ENCODE measurements at regions not wholly inside any gene's neighbourhood (a gene's known extent, or its start where the extent isn't known, plus 50 kb on each side); places are given as distances from the start of the nearest gene placed in this dataset.

GRCh38 chr5:68367717-68368116 lies 152.2 kb downstream of the PIK3R1 start:
- H3K9me2 ChIP-seq = no peaks in the 10 kb centered on the region
- no peak overlapping the region for H2AFZ ChIP-seq (ENCODE audit: low read depth)
- TF ChIP-seq GABPA (IDR thresholded peaks at IDR 0.05; ENCODE audit: low read depth) (no peak), RAD21 (IDR thresholded peaks at IDR 0.05; ENCODE audit: low read length) (no peak), REST (IDR thresholded peaks at IDR 0.05; ENCODE audit: low read depth, low read length) (no peak), IRF3 (IDR thresholded peaks at IDR 0.05; ENCODE audit: low read depth, low read length) (no peak), JUND (IDR thresholded peaks at IDR 0.05) (no peak), TAF1 (IDR thresholded peaks at IDR 0.05; ENCODE audit: borderline replicate concordance, low read depth, low read length) (no peak), USF1 (IDR thresholded peaks at IDR 0.05; ENCODE audit: borderline replicate concordance, low read depth) (no peak)
- H3K36me3 ChIP-seq (replicated peaks in 1 of 2; ENCODE audit: control insufficient read depth in 1 of 2, insufficient read depth in 2 of 2, low read length in 1 of 2) = no peaks in the 10 kb centered on the region
- H3K4me1 ChIP-seq (ENCODE audit: control insufficient read depth in 1 of 2, insufficient read depth in 2 of 2, low read depth in 1 of 2, low read length in 1 of 2) = peaks cover 0 to 3% of the 10 kb centered on the region in 2 experiments; a peak in 1 of 4 replicates
- no peaks in the 10 kb centered on the region for H4K20me1 ChIP-seq (ENCODE audit: insufficient read depth)
- no peak overlapping the region for H3K4me2 ChIP-seq
- ChIA-PET CTCF (no interaction called here), POLR2A (no interaction called here)
- no peaks in the 10 kb centered on the region for H3K79me2 ChIP-seq (ENCODE audit: insufficient read depth)
- no peaks in the 10 kb centered on the region for H3K9me3 ChIP-seq
- no peak overlapping the region for H3K9ac ChIP-seq
- H3K27ac ChIP-seq (ENCODE audit: low read depth in 2 of 2, low read length in 1 of 2) = no peak overlapping the region; a peak in 1 of 4 replicates
- no peaks in the 10 kb centered on the region for H3F3A ChIP-seq (replicated peaks; ENCODE audit: insufficient read depth)
- H3K27me3 ChIP-seq (ENCODE audit: insufficient read depth) = no peaks in the 10 kb centered on the region
- WGBS (ENCODE audit: low lambda C conversion rate) = 64% methylated on average over 4 of the region's 4 CpGs
- DNase-seq = no peak
- H3K4me3 ChIP-seq (ENCODE audit: low read depth in 2 of 2, low read length in 1 of 2) = no peak overlapping the region

- DNase-seq = no peak
- ChIA-PET POLR2A (no interaction called here), CTCF (no interaction called here)
- no peak overlapping the region for H3K27ac ChIP-seq (ENCODE audit: low read depth in 2 of 2, low read length in 1 of 2)
- H3F3A ChIP-seq (replicated peaks; ENCODE audit: insufficient read depth) = no peaks in the 10 kb centered on the region
- H3K4me3 ChIP-seq (ENCODE audit: low read depth in 2 of 2, low read length in 1 of 2) = no peak overlapping the region
- H3K4me2 ChIP-seq = no peak overlapping the region
- H3K79me2 ChIP-seq (ENCODE audit: insufficient read depth) = no peaks in the 10 kb centered on the region
- WGBS (ENCODE audit: low lambda C conversion rate) = 56% methylated on average over 5 of the region's 5 CpGs
- H4K20me1 ChIP-seq (ENCODE audit: insufficient read depth) = no peaks in the 10 kb centered on the region
- no peaks in the 10 kb centered on the region for H3K9me2 ChIP-seq
- H2AFZ ChIP-seq (ENCODE audit: low read depth) = no peak overlapping the region
- no peaks in the 10 kb centered on the region for H3K27me3 ChIP-seq (ENCODE audit: insufficient read depth)
- H3K9ac ChIP-seq = no peak overlapping the region
- no peaks in the 10 kb centered on the region for H3K36me3 ChIP-seq (replicated peaks in 1 of 2; ENCODE audit: control insufficient read depth in 1 of 2, insufficient read depth in 2 of 2, low read length in 1 of 2)
- no peaks in the 10 kb centered on the region for H3K9me3 ChIP-seq
- H3K4me1 ChIP-seq (ENCODE audit: control insufficient read depth in 1 of 2, insufficient read depth in 2 of 2, low read depth in 1 of 2, low read length in 1 of 2) = peaks cover 0 to 3% of the 10 kb centered on the region in 2 experiments; a peak in 1 of 4 replicates
- TF ChIP-seq GABPA (IDR thresholded peaks at IDR 0.05; ENCODE audit: low read depth) = no peak
- no peak for TF ChIP-seq NFIC (IDR thresholded peaks at IDR 0.05; ENCODE audit: borderline replicate concordance)
- TF ChIP-seq MEF2A (IDR thresholded peaks at IDR 0.05; ENCODE audit: borderline replicate concordance, low read depth) = no peak
- no peak for TF ChIP-seq SMC3 (IDR thresholded peaks at IDR 0.05; ENCODE audit: low read depth, low read length)
- TF ChIP-seq MXI1 (IDR thresholded peaks at IDR 0.05; ENCODE audit: low read depth, low read length) = no peak
- no peak for TF ChIP-seq EP300 (IDR thresholded peaks at IDR 0.05; ENCODE audit: borderline replicate concordance in 1 of 2, low read depth in 1 of 2, low read length in 1 of 2)
- no peak for TF ChIP-seq NRF1 (IDR thresholded peaks at IDR 0.05; ENCODE audit: low read depth, low read length)
- no peak for TF ChIP-seq FOXJ3 (CRISPR knock-in tag; IDR thresholded peaks at IDR 0.05)
- no peak for TF ChIP-seq ZBTB33 (IDR thresholded peaks at IDR 0.05; ENCODE audit: borderline replicate concordance, low read depth)
- no peak for TF ChIP-seq JUND (IDR thresholded peaks at IDR 0.05)
- TF ChIP-seq SIN3A (IDR thresholded peaks at IDR 0.05; ENCODE audit: borderline replicate concordance, low read depth, low read length) = no peak
- no peak for TF ChIP-seq GATA2 (CRISPR knock-in tag; IDR thresholded peaks at IDR 0.05)
- no peak for TF ChIP-seq RCOR1 (IDR thresholded peaks at IDR 0.05; ENCODE audit: low read length)
- no peak for TF ChIP-seq RXRA (IDR thresholded peaks at IDR 0.05; ENCODE audit: borderline replicate concordance, low read depth)
- no peak for TF ChIP-seq TCF12 (IDR thresholded peaks at IDR 0.05)
These were observed 152.9 kb downstream of the PIK3R1 start for GRCh38 chr5:68368311-68369022.
